ENCODE measurements at regions not wholly inside any gene's neighbourhood (a gene's known extent, or its start where the extent isn't known, plus 50 kb on each side); places are given as distances from the start of the nearest gene placed in this dataset.

- FAIRE-seq (no peak), DNase-seq (ENCODE audit: insufficient read length, low spot score) (no peak)
- no peak for TF ChIP-seq CTCF (IDR thresholded peaks at IDR 0.05; ENCODE audit: insufficient read depth, missing control alignments)
These were observed 334.0 kb downstream of the KCTD12 start for GRCh38 chr13:76552041-76552772.

- TF ChIP-seq CTCF (IDR thresholded peaks at IDR 0.05; ENCODE audit: insufficient read depth, missing control alignments), result no peak
- DNase-seq (ENCODE audit: insufficient read length, low spot score) (no peak), FAIRE-seq (no peak)
These were observed 344.0 kb downstream of the KCTD12 start for GRCh38 chr13:76542176-76542575.

- DNase-seq (ENCODE audit: insufficient read length, low spot score) (no peak), FAIRE-seq (no peak)
- no peak for TF ChIP-seq CTCF (IDR thresholded peaks at IDR 0.05; ENCODE audit: insufficient read depth, missing control alignments)
These were observed 348.2 kb downstream of the KCTD12 start for GRCh38 chr13:76538004-76538403.

GRCh38 chr13:76533251-76533650, 353.0 kb downstream of the KCTD12 start:
- FAIRE-seq (no peak), DNase-seq (ENCODE audit: insufficient read length, low spot score) (no peak)
- no peak for TF ChIP-seq CTCF (IDR thresholded peaks at IDR 0.05; ENCODE audit: insufficient read depth, missing control alignments)

- FAIRE-seq (no peak), DNase-seq (ENCODE audit: insufficient read length, low spot score) (no peak)
- TF ChIP-seq CTCF (IDR thresholded peaks at IDR 0.05; ENCODE audit: insufficient read depth, missing control alignments), result no peak
These were observed 359.2 kb downstream of the KCTD12 start for GRCh38 chr13:76527041-76527440.

- DNase-seq (ENCODE audit: insufficient read length, low spot score) (no peak), FAIRE-seq (no peak)
- TF ChIP-seq CTCF (IDR thresholded peaks at IDR 0.05; ENCODE audit: insufficient read depth, missing control alignments), result no peak
These were observed 362.4 kb downstream of the KCTD12 start for GRCh38 chr13:76523740-76524340.

GRCh38 chr13:76522083-76522755, 364.0 kb downstream of the KCTD12 start:
- no peak for FAIRE-seq
- no peak for TF ChIP-seq CTCF (IDR thresholded peaks at IDR 0.05; ENCODE audit: insufficient read depth, missing control alignments)
- DNase-seq (ENCODE audit: insufficient read length, low spot score), result no peak
